GM12878 (cell line): ENCODE measurements at regions not wholly inside any gene's neighbourhood (a gene's known extent, or its start where the extent isn't known, plus 50 kb on each side); places are given as distances from the start of the nearest gene placed in this dataset.

ENCODE experiments used
- ATAC-seq: fragments of 200-7000 bp; cut with Tn5 transposase; 3 replicates; pipeline ENCODE4 v1.9.1; 2020; ENCODE audit warnings: mild to moderate bottlenecking, moderate library complexity
- BruUV-seq: library from RNA; stranded (reverse); fragments of 400-500 nt; replicated peaks from 2 replicates; lab custom pipeline; 2021; lab: Mats Ljungman, UMichigan
- CTCF ChIA-PET: fragments of 300-600 bp; sonication (Branson Sonifier 250); formaldehyde crosslinking; extraction: SDS; loops from one replicate; lab custom pipeline; 2021; ENCODE audit warnings: inconsistent platforms; lab: Yijun Ruan, JAX
- POLR2A ChIA-PET: fragments of 350-600 bp; formaldehyde crosslinking; extraction: SDS; loops from one replicate; lab custom pipeline; 2021; ENCODE audit warnings: inconsistent platforms; lab: Charles Lee
- RAD21 ChIA-PET: fragments of 300-600 bp; sonication (Branson Sonifier 250); formaldehyde crosslinking; loops from one replicate; lab custom pipeline; 2023; ENCODE audit warnings: antibody characterized with exemption; ENCODE audit not compliant: unreplicated experiment; lab: Charles Lee
- SMC1A ChIA-PET: fragments of 300-600 bp; sonication (Branson Sonifier 250); formaldehyde crosslinking; loops from one replicate; lab custom pipeline; 2023; ENCODE audit not compliant: unreplicated experiment, uncharacterized antibody; lab: Charles Lee
- DNase-seq: peaks from one replicate; pipeline ENCODE4 v3.0.0-alpha.2; 2011; ENCODE audit warnings: low read depth, low spot score
- FAIRE-seq: peaks from 3 replicates; lab custom pipeline; 2011; peaks lifted over from hg19 to GRCh38; lab: Jason Lieb, UNC
- H2AFZ ChIP-seq: 2 replicates; pipeline ENCODE4 v1.6.0; 2011; ENCODE audit warnings: low read depth, low read length, control low read depth; ENCODE audit not compliant: control insufficient read depth
- H3K27ac ChIP-seq: 2 replicates; pipeline ENCODE4 v1.5.1; 2011; ENCODE audit warnings: control low read depth; ENCODE audit not compliant: control insufficient read depth, insufficient read depth
- H3K27me3 ChIP-seq, 2 experiments: replicated peaks in 1 of 2; 2 replicates each; pipeline versions ENCODE4 v1.6.0 to v1.6.1; 2011; ENCODE audit warnings: low read length in 1 of 2; ENCODE audit not compliant: control insufficient read depth in 2 of 2, insufficient read depth in 2 of 2
- H3K36me3 ChIP-seq, 2 experiments: 2 replicates each; pipeline ENCODE4 v1.5.1; 2011; ENCODE audit warnings: low read length in 1 of 2; ENCODE audit not compliant: control insufficient read depth in 2 of 2, insufficient read depth in 2 of 2
- H3K4me1 ChIP-seq: 2 replicates; pipeline ENCODE4 v1.6.1; 2011; ENCODE audit warnings: mild to moderate bottlenecking, low read length, moderate library complexity, mixed read lengths; ENCODE audit not compliant: control insufficient read depth, insufficient read depth
- H3K4me2 ChIP-seq: 2 replicates; pipeline ENCODE4 v1.6.0; 2011; ENCODE audit warnings: control low read depth; ENCODE audit not compliant: control insufficient read depth, insufficient read depth
- H3K4me3 ChIP-seq: fragments of 200-600 bp; sonication (generic); 2 replicates; pipeline ENCODE4 v1.5.1; 2016
- H3K79me2 ChIP-seq: 2 replicates; pipeline ENCODE4 v1.6.0; 2011; ENCODE audit warnings: low read length; ENCODE audit not compliant: control insufficient read depth, insufficient read depth
- H3K9ac ChIP-seq: 2 replicates; pipeline ENCODE4 v1.8.0; 2011; ENCODE audit warnings: low read length, control low read depth, mixed read lengths; ENCODE audit not compliant: control insufficient read depth, insufficient read depth
- H3K9me3 ChIP-seq: replicated peaks from 3 replicates; pipeline ENCODE4 v1.5.1; 2011; ENCODE audit warnings: mild to moderate bottlenecking, low read length; ENCODE audit not compliant: control insufficient read depth, insufficient read depth
- H4K20me1 ChIP-seq: 2 replicates; pipeline ENCODE4 v1.6.0; 2011; ENCODE audit not compliant: control insufficient read depth, insufficient read depth
- BACH1 ChIP-seq: fragments of 450-650 bp; IDR thresholded peaks from 2 replicates; pipeline ENCODE4 v1.6.1; 2017; ENCODE audit warnings: mild to moderate bottlenecking, borderline replicate concordance
- CBFB ChIP-seq: IDR thresholded peaks from 2 replicates; pipeline ENCODE4 v1.6.1; 2016; ENCODE audit warnings: antibody characterized with exemption, low read depth
- HDGF ChIP-seq: fragments of 450-650 bp; IDR thresholded peaks from 2 replicates; pipeline ENCODE4 v1.6.1; 2016; ENCODE audit warnings: antibody characterized with exemption
- RELA ChIP-seq: fragments of 450-650 bp; IDR thresholded peaks from 2 replicates; pipeline ENCODE4 v1.8.0; 2014; ENCODE audit warnings: borderline replicate concordance; ENCODE audit not compliant: partially characterized antibody
- ZBTB11 ChIP-seq: fragments of 450-650 bp; formaldehyde crosslinking; IDR thresholded peaks from 2 replicates; pipeline ENCODE4 v1.5.0; 2022; ENCODE audit warnings: mild to moderate bottlenecking, missing genetic modification characterization
- ZNF24 ChIP-seq: fragments of 450-650 bp; IDR thresholded peaks from 2 replicates; pipeline ENCODE4 v1.6.1; 2017; ENCODE audit warnings: antibody characterized with exemption, mild to moderate bottlenecking
- WGBS: methylation state at CpG from one replicate; pipeline ENCODE4 v1.1.6; 2016; ENCODE audit warnings: low lambda C conversion rate; ENCODE audit not compliant: insufficient replicate concordance, insufficient coverage; ENCODE audit errors: missing lambda C conversion rate; 5-methylcytosine and 5-hydroxymethylcytosine counted together
- in situ Hi-C: fragments of 300-500 bp; cut with MboI; formaldehyde crosslinking; loops from 9 replicates; pipeline ENCODE4 v1.14.3; 2018; ENCODE audit warnings: mixed read lengths
- intact Hi-C: fragments of 100-400 bp; cut with micrococcal nuclease; formaldehyde crosslinking; loops from one replicate; pipeline ENCODE4 v1.14.2; 2022; ENCODE audit not compliant: unreplicated experiment

GRCh38 chr10:118246332-118247295 lies 95.5 kb downstream of the FAM204A start:
- Histone ChIP-seq H3K27me3 (peaks cover 2 to 4% of the 10 kb centered on the region in 2 experiments; a peak in 3 of 4 replicates), H3K9me3 (no peaks in the 10 kb centered on the region), H3K36me3 (no peaks in the 10 kb centered on the region), H4K20me1 (no peaks in the 10 kb centered on the region), H3K4me1 (no peaks in the 10 kb centered on the region), H3K9ac (no peak overlapping the region), H3K79me2 (no peaks in the 10 kb centered on the region), H2AFZ (no peak overlapping the region), H3K4me2 (no peak overlapping the region), H3K4me3 (no peak overlapping the region), H3K27ac (no peak overlapping the region)
- FAIRE-seq, result no peak
- no peak for DNase-seq
- in situ Hi-C loops (no loop called here), intact Hi-C loops (no loop called here)
- TF ChIP-seq ZBTB11 (CRISPR knock-in tag), result no peak
- TF ChIP-seq BACH1, result no peak
- no peak for TF ChIP-seq HDGF
- no peak for TF ChIP-seq CBFB
- TF ChIP-seq ZNF24, result 0 out of 2 replicates have a peak, but pooled peaks have one; percentile 41
- TF ChIP-seq RELA, result no peak
- SMC1A ChIA-PET, result no interaction called here
- CTCF ChIA-PET, result no interaction called here
- 19% methylated on average over 19 of the region's 19 CpGs for WGBS
- no peak for ATAC-seq
- BruUV-seq, result no TSS peak
- POLR2A ChIA-PET, result no interaction called here
- RAD21 ChIA-PET, result no interaction called here
